ENCODE measurements at regions not wholly inside any gene's neighbourhood (a gene's known extent, or its start where the extent isn't known, plus 50 kb on each side); places are given as distances from the start of the nearest gene placed in this dataset.

DNA sequence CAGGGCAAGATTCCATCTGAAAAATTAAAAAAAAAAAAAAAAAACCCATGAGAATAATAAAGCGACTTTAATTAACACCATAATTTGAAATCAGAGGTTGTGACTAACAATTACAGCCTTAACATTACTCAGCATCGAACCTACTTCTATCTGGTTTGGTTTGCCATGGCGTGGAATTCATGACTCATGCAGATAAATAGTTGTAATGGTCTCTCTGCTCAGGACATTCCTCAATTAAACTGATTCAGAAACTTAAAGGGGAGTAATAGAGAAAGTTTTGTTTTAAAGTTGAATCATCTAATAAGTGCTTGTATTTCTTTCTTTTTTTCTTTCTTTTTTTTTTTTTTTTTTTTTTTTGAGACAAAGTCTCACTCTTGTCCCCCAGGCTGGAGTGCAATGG is 135.5 kb downstream of the SPATA31D1 start:
- Histone ChIP-seq H3K27me3 (peaks cover 4% of the 10 kb centered on the region), H3K4me3 (no peak overlapping the region), H3K27ac (no peak overlapping the region), H3K4me1 (no peaks in the 10 kb centered on the region), H3K9me3 (no peaks in the 10 kb centered on the region), H3K36me3 (no peaks in the 10 kb centered on the region)
- no peak for DNase-seq (ENCODE audit: low spot score in 2 of 2)
- TF ChIP-seq POLR2A (IDR thresholded peaks at IDR 0.05) (no peak), POLR2AphosphoS5 (IDR thresholded peaks at IDR 0.05) (no peak), EP300 (IDR thresholded peaks at IDR 0.05) (no peak)
- TF ChIP-seq, protein P1, sequence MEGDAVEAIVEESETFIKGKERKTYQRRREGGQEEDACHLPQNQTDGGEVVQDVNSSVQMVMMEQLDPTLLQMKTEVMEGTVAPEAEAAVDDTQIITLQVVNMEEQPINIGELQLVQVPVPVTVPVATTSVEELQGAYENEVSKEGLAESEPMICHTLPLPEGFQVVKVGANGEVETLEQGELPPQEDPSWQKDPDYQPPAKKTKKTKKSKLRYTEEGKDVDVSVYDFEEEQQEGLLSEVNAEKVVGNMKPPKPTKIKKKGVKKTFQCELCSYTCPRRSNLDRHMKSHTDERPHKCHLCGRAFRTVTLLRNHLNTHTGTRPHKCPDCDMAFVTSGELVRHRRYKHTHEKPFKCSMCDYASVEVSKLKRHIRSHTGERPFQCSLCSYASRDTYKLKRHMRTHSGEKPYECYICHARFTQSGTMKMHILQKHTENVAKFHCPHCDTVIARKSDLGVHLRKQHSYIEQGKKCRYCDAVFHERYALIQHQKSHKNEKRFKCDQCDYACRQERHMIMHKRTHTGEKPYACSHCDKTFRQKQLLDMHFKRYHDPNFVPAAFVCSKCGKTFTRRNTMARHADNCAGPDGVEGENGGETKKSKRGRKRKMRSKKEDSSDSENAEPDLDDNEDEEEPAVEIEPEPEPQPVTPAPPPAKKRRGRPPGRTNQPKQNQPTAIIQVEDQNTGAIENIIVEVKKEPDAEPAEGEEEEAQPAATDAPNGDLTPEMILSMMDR (IDR thresholded peaks at IDR 0.05) = no peak
- WGBS = 91% methylated on average over 3 of the region's 3 CpGs

DNA sequence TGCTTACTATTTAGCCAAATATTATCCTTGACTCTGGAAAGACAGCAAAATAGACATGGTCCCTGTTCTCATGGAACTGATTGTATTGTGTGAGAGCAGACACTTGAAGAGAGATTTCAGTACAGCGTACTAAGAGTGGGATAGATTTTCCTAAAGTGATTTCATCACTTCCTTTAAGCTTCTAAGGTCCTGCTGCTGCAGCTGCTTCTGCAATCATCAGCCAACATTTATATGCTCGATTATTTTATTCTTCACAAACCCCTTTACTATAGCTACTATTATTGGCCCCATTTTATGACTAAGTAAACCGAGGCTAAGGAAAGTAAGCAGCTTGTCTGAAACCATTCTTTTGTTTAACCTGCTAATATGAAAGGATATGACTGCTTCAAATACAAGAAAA is 137.7 kb downstream of the SPATA31D1 start:
- Histone ChIP-seq H3K9me3 (no peaks in the 10 kb centered on the region), H3K4me3 (no peak overlapping the region), H3K27ac (no peak overlapping the region), H3K4me1 (no peaks in the 10 kb centered on the region), H3K27me3 (no peaks in the 10 kb centered on the region), H3K36me3 (no peaks in the 10 kb centered on the region)
- 76% methylated on average over 3 of the region's 3 CpGs for WGBS
- DNase-seq (ENCODE audit: low spot score in 2 of 2) = no peak
- no peak for TF ChIP-seq POLR2A (IDR thresholded peaks at IDR 0.05)
- no peak for TF ChIP-seq EP300 (IDR thresholded peaks at IDR 0.05)
- TF ChIP-seq, protein P1 (IDR thresholded peaks at IDR 0.05) = no peak
- no peak for TF ChIP-seq POLR2AphosphoS5 (IDR thresholded peaks at IDR 0.05)

GRCh38 chr9:82127465-82127864 is 138.9 kb downstream of the SPATA31D1 start:
- no peak overlapping the region for H3K27ac ChIP-seq
- no peak overlapping the region for H3K4me3 ChIP-seq
- H3K9me3 ChIP-seq = no peaks in the 10 kb centered on the region
- H3K27me3 ChIP-seq = no peaks in the 10 kb centered on the region
- no peak for TF ChIP-seq EP300 (IDR thresholded peaks at IDR 0.05)
- TF ChIP-seq, protein P1 (IDR thresholded peaks at IDR 0.05) = no peak
- no peak for TF ChIP-seq POLR2A (IDR thresholded peaks at IDR 0.05)
- no peak for TF ChIP-seq POLR2AphosphoS5 (IDR thresholded peaks at IDR 0.05)
- H3K36me3 ChIP-seq = no peaks in the 10 kb centered on the region
- WGBS = 85% methylated on average over 2 of the region's 2 CpGs
- DNase-seq (ENCODE audit: low spot score in 2 of 2) = no peak
- H3K4me1 ChIP-seq = no peaks in the 10 kb centered on the region

GRCh38 chr9:82128011-82128696 is 139.6 kb downstream of the SPATA31D1 start:
- Histone ChIP-seq H3K36me3 (no peaks in the 10 kb centered on the region), H3K27me3 (no peaks in the 10 kb centered on the region), H3K4me3 (no peak overlapping the region), H3K4me1 (no peaks in the 10 kb centered on the region), H3K9me3 (no peaks in the 10 kb centered on the region), H3K27ac (no peak overlapping the region)
- 26% methylated on average over 3 of the region's 3 CpGs for WGBS
- TF ChIP-seq POLR2AphosphoS5 (IDR thresholded peaks at IDR 0.05) = no peak
- TF ChIP-seq, protein P1 (IDR thresholded peaks at IDR 0.05) = no peak
- no peak for TF ChIP-seq EP300 (IDR thresholded peaks at IDR 0.05)
- TF ChIP-seq POLR2A (IDR thresholded peaks at IDR 0.05) = no peak
- DNase-seq (ENCODE audit: low spot score in 2 of 2) = no peak

DNA sequence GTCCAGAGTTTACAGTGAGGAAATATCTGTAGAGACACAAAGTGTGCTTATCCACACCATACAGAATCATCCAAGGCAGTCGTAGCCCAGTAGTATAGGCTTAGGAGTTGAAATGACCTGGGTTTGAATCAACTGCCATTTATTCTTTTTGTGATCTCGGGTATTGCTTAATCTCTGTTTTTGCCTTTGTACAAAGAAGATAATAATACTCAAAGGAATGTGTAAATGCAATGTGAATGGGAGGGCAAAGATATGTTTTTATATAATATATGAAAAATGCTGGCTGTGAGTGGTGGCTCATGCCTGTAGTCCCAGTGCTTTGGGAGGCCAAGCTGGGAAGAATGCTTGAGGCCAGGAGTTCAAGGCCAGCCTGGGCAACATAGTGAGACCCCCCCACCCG is 141.1 kb downstream of the SPATA31D1 start:
- 90% methylated on average over 3 of the region's 3 CpGs for WGBS
- no peak overlapping the region for H3K4me3 ChIP-seq
- no peaks in the 10 kb centered on the region for H3K36me3 ChIP-seq
- no peaks in the 10 kb centered on the region for H3K27me3 ChIP-seq
- DNase-seq (ENCODE audit: low spot score in 2 of 2) = no peak
- no peak overlapping the region for H3K27ac ChIP-seq
- no peaks in the 10 kb centered on the region for H3K4me1 ChIP-seq
- no peaks in the 10 kb centered on the region for H3K9me3 ChIP-seq
- TF ChIP-seq POLR2A (IDR thresholded peaks at IDR 0.05) (no peak), EP300 (IDR thresholded peaks at IDR 0.05) (no peak), POLR2AphosphoS5 (IDR thresholded peaks at IDR 0.05) (no peak)
- TF ChIP-seq, protein P1 (IDR thresholded peaks at IDR 0.05) = no peak

Data from suprapubic skin (tissue), 4 donors.